Smooth muscle cell (in vitro differentiated cells): ENCODE measurements at regions not wholly inside any gene's neighbourhood (a gene's known extent, or its start where the extent isn't known, plus 50 kb on each side); places are given as distances from the start of the nearest gene placed in this dataset.

ENCODE experiments used
- DNase-seq: peaks from one replicate; lab custom pipeline; 2025; ENCODE audit not compliant: unreplicated experiment; lab: John Stamatoyannopoulos, UW
- H2AFZ ChIP-seq: fragments of 200-600 bp; sonication (generic); 2 replicates; pipeline ENCODE4 v1.6.0; 2016; ENCODE audit warnings: antibody characterized with exemption, low read depth, mild to moderate bottlenecking
- H3F3A ChIP-seq: fragments of 200-600 bp; sonication (generic); 2 replicates; pipeline ENCODE4 v1.6.0; 2017; ENCODE audit warnings: antibody characterized with exemption, low read depth
- H3K27ac ChIP-seq: fragments of 200-600 bp; sonication (generic); 2 replicates; pipeline ENCODE4 v1.5.1; 2016; ENCODE audit warnings: low read depth, mild to moderate bottlenecking
- H3K27me3 ChIP-seq: fragments of 200-600 bp; sonication (generic); 2 replicates; pipeline ENCODE4 v1.6.1; 2016; ENCODE audit warnings: low read depth, mild to moderate bottlenecking
- H3K36me3 ChIP-seq: fragments of 200-600 bp; sonication (generic); 2 replicates; pipeline ENCODE4 v1.5.1; 2016; ENCODE audit warnings: low read depth
- H3K4me1 ChIP-seq: fragments of 200-600 bp; sonication (generic); 2 replicates; pipeline ENCODE4 v1.5.1; 2016; ENCODE audit warnings: low read depth
- H3K4me2 ChIP-seq: fragments of 200-600 bp; sonication (generic); 2 replicates; pipeline ENCODE4 v1.6.0; 2016; ENCODE audit warnings: mild to moderate bottlenecking
- H3K4me3 ChIP-seq: fragments of 200-600 bp; sonication (generic); 2 replicates; pipeline ENCODE4 v1.5.1; 2016; ENCODE audit warnings: mild to moderate bottlenecking
- H3K79me2 ChIP-seq: fragments of 200-600 bp; sonication (generic); 2 replicates; pipeline ENCODE4 v1.6.0; 2016; ENCODE audit warnings: low read depth, mild to moderate bottlenecking
- H3K9ac ChIP-seq: fragments of 200-600 bp; sonication (generic); 2 replicates; pipeline ENCODE4 v1.6.0; 2016; ENCODE audit warnings: low read depth
- H3K9me3 ChIP-seq: fragments of 200-600 bp; sonication (generic); replicated peaks from 2 replicates; pipeline ENCODE4 v1.5.1; 2016; ENCODE audit warnings: low read depth
- H4K20me1 ChIP-seq: fragments of 200-600 bp; sonication (generic); 2 replicates; pipeline ENCODE4 v1.6.0; 2016; ENCODE audit warnings: low read depth
- WGBS: methylation state at CpG from one replicate; pipeline ENCODE4 v1.1.7; 2016; ENCODE audit warnings: low lambda C conversion rate; 5-methylcytosine and 5-hydroxymethylcytosine counted together
- TF ChIP-seq, protein P1 (sequence below): fragments of 200-600 bp; sonication (generic); IDR thresholded peaks from 2 replicates; pipeline ENCODE4 v1.5.1; 2017; ENCODE audit warnings: borderline replicate concordance, mild to moderate bottlenecking, antibody characterized with exemption; ENCODE audit not compliant: insufficient read depth, poor library complexity, severe bottlenecking

DNA sequence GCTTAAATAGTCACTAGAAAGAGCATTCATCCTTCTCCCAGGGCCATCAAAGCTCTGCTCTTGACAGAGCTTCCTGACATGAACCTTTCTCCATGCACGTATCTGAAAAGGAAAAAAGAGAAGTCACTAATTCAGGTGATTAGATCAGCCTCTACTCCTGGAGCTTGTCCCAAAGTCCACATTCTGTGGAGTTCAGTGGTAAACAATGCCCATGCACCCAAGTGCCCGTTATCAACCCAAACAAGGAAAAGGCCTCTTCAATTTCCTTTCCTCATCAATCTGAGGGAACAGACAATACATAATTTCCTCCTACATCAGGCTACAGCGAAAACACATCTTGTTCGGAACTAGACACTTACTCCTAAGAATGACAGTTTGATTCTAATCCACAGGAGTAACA, 129.2 kb upstream of the PCSK2 start:
- DNase-seq, result no peak
- H3K79me2 ChIP-seq, result no peaks in the 10 kb centered on the region
- no peak overlapping the region for H2AFZ ChIP-seq
- no peak overlapping the region for H3K4me2 ChIP-seq
- H4K20me1 ChIP-seq, result no peaks in the 10 kb centered on the region
- H3F3A ChIP-seq, result no peaks in the 10 kb centered on the region
- WGBS, result 68% methylated on average over 4 of the region's 4 CpGs
- TF ChIP-seq, protein P1, sequence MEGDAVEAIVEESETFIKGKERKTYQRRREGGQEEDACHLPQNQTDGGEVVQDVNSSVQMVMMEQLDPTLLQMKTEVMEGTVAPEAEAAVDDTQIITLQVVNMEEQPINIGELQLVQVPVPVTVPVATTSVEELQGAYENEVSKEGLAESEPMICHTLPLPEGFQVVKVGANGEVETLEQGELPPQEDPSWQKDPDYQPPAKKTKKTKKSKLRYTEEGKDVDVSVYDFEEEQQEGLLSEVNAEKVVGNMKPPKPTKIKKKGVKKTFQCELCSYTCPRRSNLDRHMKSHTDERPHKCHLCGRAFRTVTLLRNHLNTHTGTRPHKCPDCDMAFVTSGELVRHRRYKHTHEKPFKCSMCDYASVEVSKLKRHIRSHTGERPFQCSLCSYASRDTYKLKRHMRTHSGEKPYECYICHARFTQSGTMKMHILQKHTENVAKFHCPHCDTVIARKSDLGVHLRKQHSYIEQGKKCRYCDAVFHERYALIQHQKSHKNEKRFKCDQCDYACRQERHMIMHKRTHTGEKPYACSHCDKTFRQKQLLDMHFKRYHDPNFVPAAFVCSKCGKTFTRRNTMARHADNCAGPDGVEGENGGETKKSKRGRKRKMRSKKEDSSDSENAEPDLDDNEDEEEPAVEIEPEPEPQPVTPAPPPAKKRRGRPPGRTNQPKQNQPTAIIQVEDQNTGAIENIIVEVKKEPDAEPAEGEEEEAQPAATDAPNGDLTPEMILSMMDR, result no peak
- no peak overlapping the region for H3K4me3 ChIP-seq
- H3K36me3 ChIP-seq, result no peaks in the 10 kb centered on the region
- no peak overlapping the region for H3K9ac ChIP-seq
- no peaks in the 10 kb centered on the region for H3K4me1 ChIP-seq
- no peaks in the 10 kb centered on the region for H3K9me3 ChIP-seq
- no peak overlapping the region for H3K27ac ChIP-seq
- H3K27me3 ChIP-seq, result no peaks in the 10 kb centered on the region

DNA sequence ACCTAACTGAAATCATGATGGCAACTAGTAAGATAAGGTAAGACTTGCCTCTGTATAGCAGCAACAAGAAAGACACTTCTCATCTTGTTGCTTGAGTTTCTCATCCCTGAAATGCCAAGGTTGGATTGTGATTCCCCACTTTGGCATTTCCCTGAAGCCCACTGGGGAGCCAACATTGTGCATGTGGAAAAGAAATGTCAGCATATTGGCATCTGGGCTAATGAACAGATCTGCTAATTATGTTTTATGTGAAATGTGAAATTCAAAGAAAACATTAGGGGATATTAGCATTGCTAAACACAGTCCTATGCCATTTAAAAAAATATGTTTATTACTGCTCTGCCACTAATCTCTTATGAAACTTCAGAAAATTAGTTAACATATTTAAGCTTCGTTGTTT, 126.3 kb upstream of the PCSK2 start:
- Histone ChIP-seq H3K9me3 (no peaks in the 10 kb centered on the region), H3F3A (no peaks in the 10 kb centered on the region), H3K27ac (no peak overlapping the region), H4K20me1 (no peaks in the 10 kb centered on the region), H3K36me3 (no peaks in the 10 kb centered on the region), H2AFZ (no peak overlapping the region), H3K79me2 (no peaks in the 10 kb centered on the region), H3K27me3 (no peaks in the 10 kb centered on the region), H3K9ac (no peak overlapping the region), H3K4me1 (no peaks in the 10 kb centered on the region), H3K4me3 (no peak overlapping the region), H3K4me2 (no peak overlapping the region)
- TF ChIP-seq, protein P1, result no peak
- 93% methylated on average over 1 of the region's 1 CpG for WGBS
- no peak for DNase-seq

DNA sequence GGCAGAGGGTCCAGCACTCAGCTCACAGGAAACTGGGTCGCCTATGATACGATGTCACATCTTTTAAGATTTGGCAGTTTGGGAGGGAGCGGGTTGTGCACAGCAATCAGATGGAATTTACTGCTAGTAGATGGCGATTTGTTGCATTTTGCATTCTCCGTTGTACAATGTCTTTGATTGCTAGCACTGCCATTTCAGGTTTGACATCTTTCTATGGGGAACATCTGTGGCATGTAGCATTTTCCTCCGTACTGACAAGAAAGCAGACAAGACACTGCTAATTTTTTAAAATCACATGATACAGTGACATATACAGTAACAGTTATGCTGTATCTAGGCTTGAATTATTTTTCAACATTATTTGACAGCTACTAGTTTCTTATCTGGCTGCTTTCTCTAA, 119.7 kb upstream of the PCSK2 start:
- H2AFZ ChIP-seq, result no peak overlapping the region
- H3K4me1 ChIP-seq, result no peaks in the 10 kb centered on the region
- H4K20me1 ChIP-seq, result no peaks in the 10 kb centered on the region
- 91% methylated on average over 6 of the region's 6 CpGs for WGBS
- no peak overlapping the region for H3K9ac ChIP-seq
- TF ChIP-seq, protein P1, result no peak
- H3F3A ChIP-seq, result no peaks in the 10 kb centered on the region
- H3K36me3 ChIP-seq, result no peaks in the 10 kb centered on the region
- H3K4me2 ChIP-seq, result no peak overlapping the region
- no peaks in the 10 kb centered on the region for H3K9me3 ChIP-seq
- no peaks in the 10 kb centered on the region for H3K27me3 ChIP-seq
- H3K27ac ChIP-seq, result no peak overlapping the region
- no peak for DNase-seq
- no peak overlapping the region for H3K4me3 ChIP-seq
- no peaks in the 10 kb centered on the region for H3K79me2 ChIP-seq

DNA sequence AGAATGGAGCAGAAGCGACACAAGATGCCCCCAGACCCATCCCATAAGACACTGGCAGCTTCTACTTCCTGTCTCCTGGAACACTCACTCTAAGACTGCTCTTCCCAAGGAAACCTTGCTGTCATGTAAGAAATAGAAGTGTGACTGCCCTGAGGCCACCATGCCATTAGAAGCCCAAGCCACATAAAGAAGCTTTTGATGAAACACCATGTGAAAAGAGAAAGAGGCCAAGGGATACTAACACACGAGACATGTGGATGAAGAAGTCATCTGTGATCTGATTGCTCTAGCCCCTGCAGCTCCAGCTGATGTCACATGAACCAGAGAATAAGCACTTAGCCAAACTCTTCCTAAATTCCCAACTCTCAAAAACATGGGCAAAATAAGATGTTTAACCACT, 117.9 kb upstream of the PCSK2 start:
- TF ChIP-seq, protein P1, result no peak
- H2AFZ ChIP-seq, result no peak overlapping the region
- H3F3A ChIP-seq, result no peaks in the 10 kb centered on the region
- no peak overlapping the region for H3K27ac ChIP-seq
- H3K4me3 ChIP-seq, result no peak overlapping the region
- H3K4me2 ChIP-seq, result no peak overlapping the region
- H3K36me3 ChIP-seq, result no peaks in the 10 kb centered on the region
- H3K79me2 ChIP-seq, result no peaks in the 10 kb centered on the region
- H3K9ac ChIP-seq, result no peak overlapping the region
- no peaks in the 10 kb centered on the region for H4K20me1 ChIP-seq
- 86% methylated on average over 2 of the region's 2 CpGs for WGBS
- DNase-seq, result no peak
- H3K27me3 ChIP-seq, result no peaks in the 10 kb centered on the region
- no peaks in the 10 kb centered on the region for H3K9me3 ChIP-seq
- H3K4me1 ChIP-seq, result no peaks in the 10 kb centered on the region
